Hematopoietic multipotent progenitor cell treated with erythropoietin and hydrocortisone succinate and interleukin-3 and kit ligand, for 6 days (in vitro differentiated cells): ENCODE measurements at regions not wholly inside any gene's neighbourhood (a gene's known extent, or its start where the extent isn't known, plus 50 kb on each side); places are given as distances from the start of the nearest gene placed in this dataset.

Experiments used
- DNase-seq: peaks from one replicate; pipeline ENCODE4 v3.0.0-alpha.2; 2015

DNA sequence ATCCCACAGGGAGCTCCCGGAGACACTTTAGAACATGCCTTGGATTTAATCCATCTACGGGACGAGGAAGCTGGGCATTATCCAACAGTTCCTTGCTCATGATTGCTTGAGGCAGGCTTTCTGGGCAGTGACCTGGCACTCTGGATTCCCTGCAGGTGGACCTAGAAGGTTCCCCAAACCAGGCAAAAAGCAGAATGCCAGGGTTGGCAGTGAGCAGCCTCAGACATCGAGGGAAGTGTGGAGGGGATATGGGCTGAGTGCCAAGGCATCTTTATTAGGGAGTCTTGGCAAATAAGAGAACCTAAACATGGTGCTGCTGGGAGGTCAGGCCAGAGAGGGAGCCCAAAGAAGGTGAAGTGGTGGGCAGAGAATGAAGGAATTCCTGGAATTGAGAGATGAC, 158.5 kb downstream of the CD83 start:
- no peak for DNase-seq

DNA sequence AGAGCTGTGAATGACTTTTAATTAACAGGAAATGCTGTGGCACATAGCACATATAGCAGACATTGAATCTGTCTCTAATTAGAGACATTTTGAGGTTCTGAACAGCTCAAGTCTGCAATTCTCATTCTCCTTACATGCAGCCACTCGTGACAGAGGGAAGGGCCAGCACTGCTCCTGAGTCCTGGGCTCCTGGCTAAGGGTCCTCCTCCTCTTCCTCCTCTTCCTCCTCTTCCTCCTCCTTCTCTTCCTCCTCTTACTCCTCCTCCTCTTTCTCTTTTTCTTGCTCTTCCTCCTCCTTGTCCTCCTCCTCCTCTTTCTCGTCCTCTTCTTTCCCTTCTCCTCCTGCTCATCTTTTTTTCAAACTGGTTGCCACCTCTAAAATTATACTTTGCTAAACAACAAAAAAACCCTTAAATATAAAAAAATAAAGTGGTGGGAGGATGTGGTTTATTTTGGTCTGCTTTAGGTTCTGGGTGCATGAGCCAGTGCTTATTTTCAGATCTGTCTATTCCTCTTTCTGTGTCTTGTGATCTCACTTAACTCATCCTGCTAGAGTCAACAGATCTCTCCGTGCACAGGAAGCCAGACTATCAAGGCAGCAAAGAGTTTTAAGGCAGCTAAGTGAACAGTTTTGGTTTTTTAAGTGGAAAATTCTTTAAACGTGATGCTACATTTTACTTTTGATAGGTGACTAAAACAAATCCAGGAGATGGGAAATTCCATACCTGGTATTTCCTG, 159.3 kb downstream of the CD83 start:
- DNase-seq: peak; percentile 48

DNA sequence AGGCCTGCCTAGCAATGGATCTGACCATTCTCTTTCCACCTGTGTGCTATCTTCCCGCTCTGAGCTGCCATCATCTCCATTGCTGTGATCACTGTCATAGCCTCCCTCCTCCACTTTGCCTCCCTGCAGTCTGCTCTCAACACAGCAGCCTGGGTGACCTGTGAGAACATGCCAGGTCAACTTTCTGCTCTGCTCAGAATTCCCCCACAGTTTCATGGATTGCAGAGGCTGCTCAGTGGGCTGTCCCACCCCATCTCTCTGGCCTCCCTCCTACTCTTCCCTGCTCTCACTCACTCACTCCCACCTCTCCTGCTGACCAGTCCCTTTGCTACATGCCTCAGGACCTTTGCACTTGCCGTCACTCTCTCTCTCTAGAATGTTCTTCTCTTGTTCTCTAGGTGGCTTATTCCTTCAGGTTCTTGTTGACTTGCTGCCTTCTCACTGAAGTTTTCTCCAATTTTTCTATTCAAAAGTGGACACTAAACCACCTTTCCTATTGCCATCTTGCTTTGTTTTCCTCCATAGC, 159.9 kb downstream of the CD83 start:
- DNase-seq: no peak

GRCh38 chr6:14278006-14278405, 160.4 kb downstream of the CD83 start:
- no peak for DNase-seq

- DNase-seq: no peak
Observed at GRCh38 chr6:14278446-14278845, 160.9 kb downstream of the CD83 start.

DNA sequence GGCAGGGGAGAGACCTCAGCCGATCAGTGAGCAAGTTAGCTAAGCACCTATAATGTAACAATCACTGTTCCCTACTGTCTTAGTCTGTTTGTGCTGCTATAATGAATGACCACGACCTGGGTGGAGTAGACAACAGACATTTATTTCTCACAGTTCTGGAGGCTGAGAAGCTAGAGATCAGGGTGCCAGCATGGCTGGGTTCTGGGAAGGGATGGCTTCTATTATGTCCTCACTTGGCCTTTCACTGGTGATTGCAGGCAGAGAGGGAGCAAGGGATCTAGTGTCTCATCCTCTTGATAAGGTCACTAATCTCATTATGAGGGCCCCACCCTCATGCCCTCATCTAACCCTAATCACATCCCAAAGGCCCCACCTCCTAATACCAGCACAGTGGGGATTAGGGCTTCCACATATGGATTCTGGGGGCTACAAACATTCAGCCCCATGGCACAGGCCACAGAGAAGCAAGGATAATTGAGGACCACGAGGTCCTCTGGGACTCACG, 162.5 kb downstream of the CD83 start:
- DNase-seq: no peak

- peak; percentile 16 for DNase-seq
Observed at GRCh38 chr6:14280766-14281293, 163.3 kb downstream of the CD83 start.

GRCh38 chr6:14281811-14282660, 164.5 kb downstream of the CD83 start:
- no peak for DNase-seq

- no peak for DNase-seq
Observed at GRCh38 chr6:14282854-14283505, 165.4 kb downstream of the CD83 start.

DNA sequence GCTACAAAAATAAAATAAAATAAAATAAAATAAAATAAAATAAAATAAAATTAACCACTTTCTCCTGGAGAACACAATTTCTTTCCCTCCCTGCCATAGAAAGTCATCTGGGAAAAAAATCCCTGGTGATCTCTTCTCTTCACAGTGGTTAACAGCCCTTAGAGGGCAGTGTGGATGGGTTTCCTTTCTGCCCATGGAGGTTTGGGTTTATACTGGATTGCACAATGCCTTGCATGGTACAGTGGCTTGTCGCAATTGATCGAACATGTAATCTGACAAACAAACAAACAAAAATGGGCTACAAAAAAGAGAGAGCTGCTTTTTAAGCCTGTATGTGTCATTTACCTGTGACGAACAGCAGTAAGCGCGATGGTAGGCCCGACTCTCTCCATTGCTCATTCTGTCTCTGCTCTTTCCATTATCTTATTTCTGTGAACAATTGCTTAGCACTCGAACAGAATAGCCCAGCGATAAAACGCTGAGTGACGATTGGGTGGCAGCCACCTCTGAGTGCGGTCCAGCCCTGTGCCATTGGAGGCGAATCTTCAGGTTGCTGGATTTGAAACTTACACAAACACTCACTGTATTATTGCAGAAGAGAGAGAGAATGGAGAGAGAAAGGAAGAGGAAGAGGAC, 166.1 kb downstream of the CD83 start:
- peak; percentile 34 for DNase-seq

DNA sequence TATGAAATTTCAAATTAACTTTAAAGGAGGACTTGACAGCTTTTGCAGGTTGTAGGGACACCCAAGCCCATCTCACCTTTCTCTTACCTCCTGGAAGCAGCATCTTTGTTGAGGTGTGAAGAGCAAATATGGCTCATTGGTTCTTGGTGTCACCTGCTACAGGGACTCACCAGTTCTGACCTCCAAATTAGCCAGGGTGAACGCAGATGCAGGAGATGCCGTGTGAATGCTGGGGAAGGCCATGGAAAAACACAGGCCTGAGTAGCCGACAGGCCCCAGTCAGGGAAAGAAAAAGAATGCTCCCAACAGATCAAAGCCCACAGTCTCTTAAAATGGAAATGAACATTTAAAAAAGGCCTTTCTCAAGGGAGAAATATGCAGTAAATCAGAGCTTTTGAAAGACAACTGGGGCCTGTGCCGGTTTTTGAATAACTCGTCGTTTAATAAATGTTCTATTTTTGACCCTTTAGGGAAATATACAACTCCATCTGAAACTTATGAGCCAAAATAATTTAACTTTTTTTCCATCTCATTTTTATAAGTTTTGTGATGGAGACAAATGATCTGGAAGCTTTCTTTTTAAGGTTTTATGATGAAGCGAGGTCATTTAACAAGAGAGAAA, 167.5 kb downstream of the CD83 start:
- no peak for DNase-seq

GRCh38 chr6:14286144-14286543, 168.6 kb downstream of the CD83 start:
- no peak for DNase-seq

DNA sequence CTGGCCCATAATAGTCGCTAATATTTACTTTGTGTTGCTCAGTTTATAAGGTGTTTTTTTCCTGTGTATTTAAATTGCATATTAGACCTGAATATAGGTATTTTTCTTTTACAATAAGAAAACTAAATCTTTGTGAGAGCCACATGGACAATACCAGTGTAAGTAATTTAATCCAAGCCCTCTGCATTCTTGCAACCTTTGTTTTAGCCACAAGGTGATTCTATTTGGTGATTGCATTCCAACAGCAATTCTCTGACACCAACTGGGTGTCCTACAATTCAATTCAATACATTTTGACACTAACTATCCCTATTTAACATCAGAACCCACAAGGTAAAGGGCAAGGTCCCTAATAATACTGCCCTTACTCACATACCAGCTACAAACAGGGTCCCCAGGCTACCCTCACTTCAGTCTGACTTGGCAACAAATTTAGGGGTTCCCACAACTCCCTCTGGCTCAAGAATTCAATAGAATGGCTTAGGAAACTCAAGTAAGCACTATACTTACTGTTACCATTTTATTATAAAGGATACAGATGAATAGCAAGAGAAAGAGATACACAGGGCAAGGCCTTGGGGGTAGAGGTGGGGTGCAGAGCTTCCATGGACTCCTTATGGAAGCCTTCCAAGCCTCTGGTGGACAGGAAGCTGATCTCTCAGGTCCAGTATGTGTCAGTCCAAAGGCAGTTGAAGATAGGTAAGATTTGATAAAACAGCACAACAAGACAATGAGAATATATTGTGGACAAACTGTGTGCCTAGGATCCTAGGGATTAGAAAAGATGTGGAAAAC, 169.3 kb downstream of the CD83 start:
- DNase-seq: no peak

- no peak for DNase-seq
Observed at GRCh38 chr6:14287707-14288106, 170.1 kb downstream of the CD83 start.

DNA sequence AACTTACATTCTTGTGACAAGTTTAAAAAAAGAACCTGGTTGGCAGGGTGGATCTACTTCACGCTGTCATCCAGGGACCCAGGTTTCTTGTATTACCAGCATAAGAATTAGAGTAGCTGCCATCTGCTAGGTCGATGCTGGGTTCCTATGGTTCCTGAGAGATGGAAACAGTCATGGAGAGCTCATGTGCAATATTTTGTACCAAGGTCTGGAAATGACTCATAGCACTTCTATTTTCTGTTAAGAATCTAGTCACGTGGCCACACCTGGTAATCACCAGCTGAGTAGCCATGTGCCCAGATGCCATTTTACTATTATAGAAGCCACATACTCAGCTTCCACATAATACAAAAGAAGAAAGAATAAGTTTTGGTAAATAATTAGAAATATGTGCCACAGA, 171.3 kb downstream of the CD83 start:
- DNase-seq: no peak

- DNase-seq: no peak
Observed at GRCh38 chr6:14290041-14290771, 172.6 kb downstream of the CD83 start.

- DNase-seq: no peak
Observed at GRCh38 chr6:14290772-14291330, 173.3 kb downstream of the CD83 start.

GRCh38 chr6:14291331-14291730, 173.8 kb downstream of the CD83 start:
- DNase-seq: no peak

- DNase-seq: no peak
Observed at GRCh38 chr6:14292119-14292518, 174.5 kb downstream of the CD83 start.
